HG02798 (cell line): ENCODE measurements at regions not wholly inside any gene's neighbourhood (a gene's known extent, or its start where the extent isn't known, plus 50 kb on each side); places are given as distances from the start of the nearest gene placed in this dataset.
"Not testable (repeated sequence)": the region's sequence is repeated elsewhere in the genome, so short reads cannot be mapped to it uniquely, and the experiment has no call there.

Source experiments
- ATAC-seq: cut with Tn5 transposase; IDR thresholded peaks from one replicate; pipeline ENCODE4 v1.9.1; 2021; ENCODE audit warnings: mild to moderate bottlenecking; ENCODE audit not compliant: unreplicated experiment, poor library complexity

DNA sequence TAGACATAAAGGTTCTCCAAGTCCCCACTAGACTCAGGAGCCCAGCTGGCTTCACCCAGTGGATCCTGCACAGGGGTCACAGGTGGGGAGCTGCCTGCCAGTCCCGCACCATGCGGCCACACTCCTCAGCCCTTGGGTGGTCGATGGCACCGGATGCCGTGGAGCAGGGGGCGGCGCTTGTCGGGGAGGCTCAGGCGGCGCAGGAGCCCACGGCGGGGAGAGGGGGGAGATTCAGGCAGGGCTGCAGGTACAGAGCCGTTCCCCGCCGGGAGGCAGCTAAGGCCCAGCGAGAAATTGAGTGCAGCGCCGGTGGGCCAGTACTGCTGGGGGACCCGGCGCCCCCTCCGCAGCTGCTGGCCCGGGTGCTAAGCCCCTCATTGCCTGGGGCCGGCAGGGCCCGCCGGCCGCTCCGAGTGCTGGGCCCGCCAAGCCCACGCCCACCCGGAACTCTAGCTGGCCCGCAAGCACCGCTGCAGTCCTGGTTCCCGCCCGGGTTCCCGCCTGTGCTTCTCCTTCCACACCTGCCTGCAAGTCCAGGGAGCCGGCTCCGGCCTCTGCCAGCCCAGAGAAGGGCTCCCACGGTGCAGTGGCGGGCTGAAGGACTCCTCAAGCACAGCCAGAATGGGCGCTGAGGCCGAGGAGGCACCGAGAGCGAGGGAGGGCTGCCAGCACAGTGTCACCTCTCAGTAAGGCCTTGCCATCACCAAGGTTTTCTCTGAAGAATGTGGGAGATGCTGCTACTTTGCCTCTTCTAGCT lies 58.4 kb upstream of the PPP1R12A start:
- ATAC-seq = no peak

DNA sequence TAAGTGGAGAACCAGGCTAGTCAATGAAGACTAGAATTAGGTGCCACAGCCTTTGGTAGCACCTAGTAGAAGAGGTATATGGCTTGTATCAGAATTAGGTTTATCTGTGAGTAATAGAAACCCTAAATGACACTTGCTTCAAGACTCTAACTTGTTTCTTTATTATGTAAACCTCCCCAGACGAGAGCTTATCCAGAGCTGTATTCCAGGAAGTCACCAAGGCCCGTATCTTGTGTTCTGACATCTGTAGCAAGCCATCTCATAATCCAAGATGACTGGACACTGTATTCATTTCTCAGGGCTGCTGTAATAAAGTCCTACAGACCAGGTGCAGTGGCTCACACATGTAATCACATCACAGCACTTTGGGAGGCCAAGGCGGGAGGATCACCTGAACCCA lies 56.7 kb upstream of the PPP1R12A start:
- ATAC-seq = no peak

DNA sequence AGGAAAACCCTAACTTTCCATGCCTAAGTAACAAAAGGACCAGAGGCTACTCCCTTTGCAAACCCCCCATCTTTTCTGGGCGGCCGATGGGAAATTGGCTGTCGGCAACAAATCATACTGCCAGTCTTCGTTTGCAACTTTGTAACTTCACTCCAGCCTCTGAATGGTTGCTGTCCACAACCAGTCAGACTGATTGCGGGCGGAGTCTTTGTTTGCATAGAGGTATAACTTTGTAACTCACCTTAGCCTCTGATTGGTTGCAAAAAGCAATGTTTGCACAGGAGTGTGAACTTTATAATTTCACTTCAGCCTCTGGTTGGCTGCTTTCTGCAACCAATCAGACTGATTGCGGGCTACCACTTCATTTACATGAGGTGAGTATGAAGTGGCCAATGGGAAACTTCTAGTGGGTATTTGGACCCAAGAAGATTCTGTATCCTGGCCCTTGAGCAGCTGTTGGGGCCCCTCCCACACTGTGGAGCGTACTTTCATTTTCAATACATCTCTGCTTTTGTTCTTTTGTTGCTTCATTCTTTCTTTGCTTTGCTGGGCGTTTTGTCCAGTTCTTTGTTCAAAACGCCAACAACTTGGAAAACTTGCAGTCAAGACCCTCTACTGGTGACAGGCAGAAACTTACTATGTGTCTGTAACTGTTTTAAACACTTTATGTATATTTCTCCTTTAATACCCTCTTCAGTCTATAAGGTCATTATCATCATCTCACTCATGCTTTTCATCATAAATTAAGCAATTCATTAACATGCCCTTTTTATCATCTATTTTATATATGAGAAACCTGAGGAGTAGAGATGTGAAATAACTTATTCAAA lies 55.8 kb upstream of the PPP1R12A start:
- not testable (repeated sequence) for ATAC-seq

DNA sequence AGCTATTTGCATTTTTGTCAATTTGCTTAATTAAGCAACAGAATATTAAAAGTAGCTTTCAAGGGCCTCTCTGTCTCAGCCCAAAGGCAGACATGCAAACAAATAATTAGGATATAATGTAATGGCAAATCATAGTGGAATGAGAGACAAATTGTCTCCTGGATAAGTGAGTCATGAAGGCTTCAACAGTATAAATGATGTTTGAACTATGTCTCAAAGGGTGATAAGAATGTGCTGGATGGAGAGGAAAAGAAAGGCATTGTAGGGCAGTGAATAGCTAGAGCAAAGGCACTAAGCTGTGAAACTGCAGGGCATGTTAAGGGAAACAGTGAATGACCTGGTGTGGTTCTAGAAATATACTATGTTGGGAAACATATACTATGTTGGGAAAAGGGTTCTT lies 53.5 kb upstream of the PPP1R12A start:
- no peak for ATAC-seq

DNA sequence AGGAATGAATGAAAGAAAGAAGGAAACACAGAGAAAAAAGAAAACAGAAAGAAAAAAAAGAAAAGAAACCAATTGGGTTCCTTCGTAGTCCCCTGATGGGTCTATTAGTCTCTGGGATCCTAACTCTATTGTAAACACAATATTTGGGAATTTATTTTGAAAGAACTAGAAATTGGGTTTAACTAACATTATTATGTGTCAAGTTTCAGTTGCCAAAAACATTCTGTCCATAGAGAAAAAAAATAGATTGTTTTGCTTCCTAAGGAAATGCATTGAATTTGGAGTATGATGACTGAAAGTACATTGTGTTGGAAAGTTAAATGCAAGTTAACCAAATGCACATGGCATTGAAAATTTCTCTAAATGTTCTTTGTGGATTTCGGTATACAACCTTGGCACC lies 52.8 kb upstream of the PPP1R12A start:
- ATAC-seq = no peak
